ENCODE measurements at regions not wholly inside any gene's neighbourhood (a gene's known extent, or its start where the extent isn't known, plus 50 kb on each side); places are given as distances from the start of the nearest gene placed in this dataset.

DNA sequence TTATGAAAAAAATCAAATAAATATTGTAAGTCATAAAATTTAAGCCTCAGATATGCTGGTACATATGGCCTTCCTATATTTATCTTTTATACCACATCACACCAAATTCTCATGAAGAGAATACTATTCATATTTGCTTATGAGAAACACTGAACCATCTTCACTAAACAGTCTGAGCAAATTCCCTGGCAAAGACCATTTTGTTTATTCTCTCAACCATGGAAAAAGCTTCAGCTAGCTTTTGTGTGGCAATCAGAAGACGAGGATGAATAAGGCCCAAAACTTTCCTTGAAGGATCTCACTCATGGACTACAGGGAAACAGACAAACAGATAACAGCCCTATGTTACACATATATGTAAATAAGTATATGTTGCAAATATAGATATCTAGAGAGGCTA is 252.1 kb downstream of the TMX3 start:
- TF ChIP-seq, protein P1, sequence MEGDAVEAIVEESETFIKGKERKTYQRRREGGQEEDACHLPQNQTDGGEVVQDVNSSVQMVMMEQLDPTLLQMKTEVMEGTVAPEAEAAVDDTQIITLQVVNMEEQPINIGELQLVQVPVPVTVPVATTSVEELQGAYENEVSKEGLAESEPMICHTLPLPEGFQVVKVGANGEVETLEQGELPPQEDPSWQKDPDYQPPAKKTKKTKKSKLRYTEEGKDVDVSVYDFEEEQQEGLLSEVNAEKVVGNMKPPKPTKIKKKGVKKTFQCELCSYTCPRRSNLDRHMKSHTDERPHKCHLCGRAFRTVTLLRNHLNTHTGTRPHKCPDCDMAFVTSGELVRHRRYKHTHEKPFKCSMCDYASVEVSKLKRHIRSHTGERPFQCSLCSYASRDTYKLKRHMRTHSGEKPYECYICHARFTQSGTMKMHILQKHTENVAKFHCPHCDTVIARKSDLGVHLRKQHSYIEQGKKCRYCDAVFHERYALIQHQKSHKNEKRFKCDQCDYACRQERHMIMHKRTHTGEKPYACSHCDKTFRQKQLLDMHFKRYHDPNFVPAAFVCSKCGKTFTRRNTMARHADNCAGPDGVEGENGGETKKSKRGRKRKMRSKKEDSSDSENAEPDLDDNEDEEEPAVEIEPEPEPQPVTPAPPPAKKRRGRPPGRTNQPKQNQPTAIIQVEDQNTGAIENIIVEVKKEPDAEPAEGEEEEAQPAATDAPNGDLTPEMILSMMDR (IDR thresholded peaks at IDR 0.05) = no peak
- TF ChIP-seq EZH2phosphoT487 (IDR thresholded peaks at IDR 0.05) = no peak
